Liver (tissue), 8 donors: ENCODE measurements at regions not wholly inside any gene's neighbourhood (a gene's known extent, or its start where the extent isn't known, plus 50 kb on each side); places are given as distances from the start of the nearest gene placed in this dataset.

Source experiments
- DNase-seq: peaks from one replicate; pipeline ENCODE4 v3.0.0-alpha.2; 2017; ENCODE audit warnings: low spot score
- H3K27ac ChIP-seq, 2 donors: one replicate each; pipeline ENCODE4 v1.7.0; 2013; ENCODE audit warnings: inconsistent platforms in 2 of 2, low read length in 2 of 2, control low read depth in 1 of 2, low read depth in 1 of 2, mild to moderate bottlenecking in 1 of 2
- H3K27me3 ChIP-seq, 4 donors: one replicate each; pipeline versions ENCODE4 v1.6.1 to v1.7.0; 2013; ENCODE audit warnings: low read length in 3 of 4, inconsistent platforms in 1 of 4, mild to moderate bottlenecking in 1 of 4, moderate library complexity in 1 of 4; ENCODE audit not compliant: control insufficient read depth in 4 of 4, insufficient read depth in 4 of 4
- H3K36me3 ChIP-seq, 4 donors: one replicate each; pipeline versions ENCODE4 v1.6.1 to v1.7.0; 2013; ENCODE audit warnings: low read length in 3 of 4, mild to moderate bottlenecking in 3 of 4, low read depth in 1 of 4, moderate library complexity in 1 of 4; ENCODE audit not compliant: control insufficient read depth in 4 of 4, insufficient read depth in 3 of 4
- H3K4me1 ChIP-seq, 4 donors: one replicate each; pipeline versions ENCODE4 v1.6.1 to v1.7.0; 2013; ENCODE audit warnings: low read length in 3 of 4, mild to moderate bottlenecking in 3 of 4, moderate library complexity in 1 of 4; ENCODE audit not compliant: control insufficient read depth in 4 of 4, insufficient read depth in 4 of 4
- H3K4me3 ChIP-seq, 3 donors: one replicate each; pipeline versions ENCODE4 v1.6.1 to v1.7.0; 2013; ENCODE audit warnings: low read length in 3 of 3, control low read depth in 1 of 3, low read depth in 1 of 3, mild to moderate bottlenecking in 1 of 3
- H3K9ac ChIP-seq, 2 donors: one replicate each; pipeline ENCODE4 v1.7.0; 2013; ENCODE audit warnings: low read length in 2 of 2, mild to moderate bottlenecking in 2 of 2, moderate library complexity in 2 of 2, control low read depth in 1 of 2, low read depth in 1 of 2
- H3K9me3 ChIP-seq, 4 donors: one replicate each; pipeline versions ENCODE4 v1.6.1 to v1.7.0; 2013; ENCODE audit warnings: low read length in 3 of 4; ENCODE audit not compliant: control insufficient read depth in 4 of 4
- EGR1 ChIP-seq, 2 donors: IDR thresholded peaks; 2 replicates each; pipeline ENCODE4 v1.6.1; 2016 to 2018; ENCODE audit warnings: antibody characterized with exemption in 2 of 2, low read depth in 2 of 2
- FOXA1 ChIP-seq: IDR thresholded peaks from 2 replicates; pipeline ENCODE4 v1.6.1; 2016; ENCODE audit warnings: antibody characterized with exemption
- FOXA2 ChIP-seq: IDR thresholded peaks from 2 replicates; pipeline ENCODE4 v1.6.1; 2016; ENCODE audit warnings: antibody characterized with exemption
- GABPA ChIP-seq, 2 donors: IDR thresholded peaks in 1 of 2; conservative IDR thresholded peaks in 1 of 2; 2 replicates each; pipeline ENCODE4 v1.6.1; 2016; ENCODE audit warnings: antibody characterized with exemption in 2 of 2, mild to moderate bottlenecking in 1 of 2, moderate library complexity in 1 of 2
- HNF4A ChIP-seq, 2 donors: conservative IDR thresholded peaks; 2 replicates each; pipeline ENCODE4 v1.6.1; 2016; ENCODE audit warnings: antibody characterized with exemption in 2 of 2, mild to moderate bottlenecking in 2 of 2
- HNF4G ChIP-seq: IDR thresholded peaks from 2 replicates; pipeline ENCODE4 v1.6.1; 2016; ENCODE audit warnings: antibody characterized with exemption
- JUND ChIP-seq, 2 donors: IDR thresholded peaks; 2 replicates each; pipeline ENCODE4 v1.6.1; 2016; ENCODE audit warnings: antibody characterized with exemption in 2 of 2
- NR2F2 ChIP-seq: IDR thresholded peaks from 2 replicates; pipeline ENCODE4 v1.6.1; 2016; ENCODE audit warnings: antibody characterized with exemption
- RAD21 ChIP-seq, 2 donors: IDR thresholded peaks; 2 replicates each; pipeline ENCODE4 v1.6.1; 2016; ENCODE audit warnings: antibody characterized with exemption in 2 of 2, mild to moderate bottlenecking in 2 of 2
- RXRA ChIP-seq, 2 donors: IDR thresholded peaks; 2 replicates each; pipeline ENCODE4 v1.6.1; 2017 to 2018; ENCODE audit warnings: antibody characterized with exemption in 2 of 2, mild to moderate bottlenecking in 1 of 2
- SP1 ChIP-seq: IDR thresholded peaks from 2 replicates; pipeline ENCODE4 v1.6.1; 2018; ENCODE audit warnings: antibody characterized with exemption, mild to moderate bottlenecking
- TAF1 ChIP-seq: conservative IDR thresholded peaks from 2 replicates; pipeline ENCODE4 v1.6.1; 2016; ENCODE audit warnings: antibody characterized with exemption, mild to moderate bottlenecking
- YY1 ChIP-seq: IDR thresholded peaks from 2 replicates; pipeline ENCODE4 v1.6.1; 2016; ENCODE audit warnings: antibody characterized with exemption, mild to moderate bottlenecking
- WGBS: extraction: QIAGEN DNeasy Blood & Tissue Kit; methylation state at CpG from one replicate; pipeline ENCODE4 v1.1.7; 2013; 5-methylcytosine and 5-hydroxymethylcytosine counted together
- TF ChIP-seq, protein P1 (sequence below): fragments of 150-350 bp; IDR thresholded peaks from 2 replicates; pipeline ENCODE4 v1.5.1; 2017; ENCODE audit warnings: improper control_type of control experiment, low read depth, low read length; ENCODE audit not compliant: missing input control
- TF ChIP-seq, protein P2 (sequence below): IDR thresholded peaks from 2 replicates; pipeline ENCODE4 v1.6.1; 2016; ENCODE audit warnings: antibody characterized with exemption
- donor health status: healthy.
- donor health status: healthy.
- donor health status: healthy.
- donor health status: healthy.
- donor health status: healthy.

DNA sequence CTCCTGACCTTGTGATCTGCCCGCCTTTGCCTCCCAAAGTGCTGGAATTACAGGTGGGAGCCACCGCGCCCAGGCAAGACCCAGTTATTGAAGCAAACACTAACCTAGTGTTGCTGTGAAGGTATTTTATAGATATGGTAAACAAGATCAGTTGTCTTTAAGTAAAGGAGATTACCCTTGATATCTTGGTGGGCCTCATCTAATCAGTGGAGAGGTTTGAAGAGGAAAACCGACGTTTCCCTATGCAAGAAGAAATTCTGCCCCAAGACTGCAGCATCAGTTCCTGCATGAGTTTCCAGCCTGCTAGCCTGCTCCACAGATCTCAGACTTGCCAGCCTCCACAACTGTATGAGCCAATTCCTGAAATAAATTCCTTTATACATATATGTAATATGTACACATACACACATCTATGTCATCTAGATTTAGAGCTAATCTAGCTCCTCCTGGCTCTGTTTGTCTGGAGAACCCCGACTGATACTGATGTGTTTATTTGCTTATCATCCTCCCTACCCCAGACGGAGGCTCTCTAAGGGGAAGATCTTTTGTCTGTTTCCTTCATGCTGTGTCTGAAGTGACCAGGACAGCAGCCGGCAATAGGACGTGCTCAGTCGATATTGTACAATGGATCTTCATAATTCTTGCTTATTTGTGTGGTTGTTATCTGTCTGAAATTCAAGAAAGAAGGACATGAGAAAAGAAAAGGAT, 90.9 kb downstream of the IER5 start (continued):
- TF ChIP-seq, protein P1, sequence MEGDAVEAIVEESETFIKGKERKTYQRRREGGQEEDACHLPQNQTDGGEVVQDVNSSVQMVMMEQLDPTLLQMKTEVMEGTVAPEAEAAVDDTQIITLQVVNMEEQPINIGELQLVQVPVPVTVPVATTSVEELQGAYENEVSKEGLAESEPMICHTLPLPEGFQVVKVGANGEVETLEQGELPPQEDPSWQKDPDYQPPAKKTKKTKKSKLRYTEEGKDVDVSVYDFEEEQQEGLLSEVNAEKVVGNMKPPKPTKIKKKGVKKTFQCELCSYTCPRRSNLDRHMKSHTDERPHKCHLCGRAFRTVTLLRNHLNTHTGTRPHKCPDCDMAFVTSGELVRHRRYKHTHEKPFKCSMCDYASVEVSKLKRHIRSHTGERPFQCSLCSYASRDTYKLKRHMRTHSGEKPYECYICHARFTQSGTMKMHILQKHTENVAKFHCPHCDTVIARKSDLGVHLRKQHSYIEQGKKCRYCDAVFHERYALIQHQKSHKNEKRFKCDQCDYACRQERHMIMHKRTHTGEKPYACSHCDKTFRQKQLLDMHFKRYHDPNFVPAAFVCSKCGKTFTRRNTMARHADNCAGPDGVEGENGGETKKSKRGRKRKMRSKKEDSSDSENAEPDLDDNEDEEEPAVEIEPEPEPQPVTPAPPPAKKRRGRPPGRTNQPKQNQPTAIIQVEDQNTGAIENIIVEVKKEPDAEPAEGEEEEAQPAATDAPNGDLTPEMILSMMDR: no peak

DNA sequence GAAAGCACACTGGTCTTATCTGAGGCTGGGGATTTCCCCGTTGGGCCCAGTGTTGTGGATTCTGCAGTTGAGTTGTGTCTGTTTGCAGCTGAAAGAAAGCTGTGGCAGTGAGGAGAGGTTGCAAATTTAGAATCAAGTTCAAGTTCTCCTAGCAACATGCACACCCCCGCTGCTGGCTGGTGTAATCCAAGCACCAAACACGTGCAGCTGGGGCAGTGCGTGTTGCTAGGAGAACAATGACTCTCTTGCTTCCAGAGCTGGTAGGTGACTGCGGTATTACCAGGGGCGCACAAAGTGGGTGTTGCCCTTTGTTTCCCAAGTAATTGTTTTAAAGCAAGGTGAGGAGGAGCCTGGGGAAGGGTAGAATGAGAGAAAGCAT, 91.5 kb downstream of the IER5 start:
- 39% methylated on average over 6 of the region's 6 CpGs for WGBS
- no peaks in the 10 kb centered on the region for H3K9me3 ChIP-seq
- H3K4me3 ChIP-seq: no peak overlapping the region
- no peak for TF ChIP-seq GABPA (IDR thresholded peaks at IDR 0.05 in 1 of 2, conservative IDR thresholded peaks at IDR 0.05 in 1 of 2)
- TF ChIP-seq FOXA2: no peak
- no peak for TF ChIP-seq SP1
- TF ChIP-seq NR2F2: no peak
- no peak for TF ChIP-seq TAF1
- no peak for TF ChIP-seq HNF4A (conservative IDR thresholded peaks at IDR 0.05)
- no peak for TF ChIP-seq JUND (IDR thresholded peaks at IDR 0.05)
- no peaks in the 10 kb centered on the region for H3K36me3 ChIP-seq
- no peak overlapping the region for H3K9ac ChIP-seq
- H3K4me1 ChIP-seq: no peaks in the 10 kb centered on the region
- no peaks in the 10 kb centered on the region for H3K27me3 ChIP-seq
- no peak for DNase-seq
- H3K27ac ChIP-seq: no peak overlapping the region

DNA sequence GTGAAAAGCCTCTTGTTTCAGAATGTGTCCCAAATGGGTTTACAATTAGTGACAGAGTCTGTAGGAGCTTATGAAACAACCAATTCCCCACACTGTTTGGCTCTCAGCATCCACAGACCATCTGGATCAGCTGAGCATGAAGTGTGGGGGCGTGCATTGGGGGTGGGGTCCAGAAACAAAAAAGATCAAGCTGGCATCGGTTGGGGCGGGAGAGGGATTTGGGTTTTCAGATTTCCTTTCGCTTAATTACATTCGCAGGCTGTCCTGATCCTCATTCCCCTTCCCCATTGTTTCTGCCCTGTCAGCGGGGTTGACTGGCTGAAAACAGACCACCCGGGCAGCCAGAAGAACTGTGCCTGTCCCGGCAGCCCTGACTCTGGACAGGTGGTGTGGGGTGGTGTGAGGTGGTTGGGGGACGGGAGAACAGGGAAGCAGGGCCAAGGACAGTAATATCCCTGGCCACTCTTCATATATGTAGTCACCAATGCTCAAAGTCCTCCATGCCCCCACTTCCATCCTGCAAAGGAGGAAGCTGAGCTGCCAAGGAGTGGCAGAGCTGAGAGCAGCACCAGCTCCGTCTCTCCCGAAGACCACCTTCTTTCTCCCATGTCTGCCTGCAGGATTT, 92.0 kb downstream of the IER5 start:
- Histone ChIP-seq H3K9me3 (no peaks in the 10 kb centered on the region), H3K4me3 (no peak overlapping the region), H3K27ac (no peak overlapping the region), H3K9ac (no peak overlapping the region), H3K4me1 (no peaks in the 10 kb centered on the region), H3K36me3 (no peaks in the 10 kb centered on the region), H3K27me3 (no peaks in the 10 kb centered on the region)
- WGBS: 64% methylated on average over 11 of the region's 11 CpGs
- TF ChIP-seq, protein P2, sequence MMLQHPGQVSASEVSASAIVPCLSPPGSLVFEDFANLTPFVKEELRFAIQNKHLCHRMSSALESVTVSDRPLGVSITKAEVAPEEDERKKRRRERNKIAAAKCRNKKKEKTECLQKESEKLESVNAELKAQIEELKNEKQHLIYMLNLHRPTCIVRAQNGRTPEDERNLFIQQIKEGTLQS: no peak
- TF ChIP-seq GABPA (IDR thresholded peaks at IDR 0.05 in 1 of 2, conservative IDR thresholded peaks at IDR 0.05 in 1 of 2): no peak
- TF ChIP-seq NR2F2: no peak
- TF ChIP-seq, protein P1: no peak
- no peak for TF ChIP-seq TAF1
- TF ChIP-seq FOXA2: no peak
- TF ChIP-seq FOXA1: no peak
- TF ChIP-seq YY1: no peak
- no peak for TF ChIP-seq HNF4A (conservative IDR thresholded peaks at IDR 0.05)
- no peak for TF ChIP-seq RAD21 (IDR thresholded peaks at IDR 0.05)
- no peak for TF ChIP-seq SP1
- no peak for TF ChIP-seq HNF4G
- no peak for TF ChIP-seq EGR1 (IDR thresholded peaks at IDR 0.05; ENCODE audit: low read depth in 2 of 2)
- TF ChIP-seq RXRA (IDR thresholded peaks at IDR 0.05): no peak
- TF ChIP-seq JUND (IDR thresholded peaks at IDR 0.05): no peak
- DNase-seq: no peak
